ENCODE measurements at regions not wholly inside any gene's neighbourhood (a gene's known extent, or its start where the extent isn't known, plus 50 kb on each side); places are given as distances from the start of the nearest gene placed in this dataset.

GRCh38 chr14:101497684-101498525, 63.4 kb upstream of the DIO3 start:
- TF ChIP-seq SNAPC5 (CRISPR knock-in tag; IDR thresholded peaks at IDR 0.05; ENCODE audit: borderline replicate concordance) (no peak), AGO1 (IDR thresholded peaks at IDR 0.05; ENCODE audit: low read depth, low read length, poor library complexity, severe bottlenecking) (no peak), ZNF784 (CRISPR knock-in tag; IDR thresholded peaks at IDR 0.05; ENCODE audit: borderline replicate concordance) (no peak), USF2 (IDR thresholded peaks at IDR 0.05; ENCODE audit: low read depth, low read length) (no peak), USF2 (CRISPR knock-in tag; IDR thresholded peaks at IDR 0.05; ENCODE audit: borderline replicate concordance) (no peak), RARG (CRISPR knock-in tag; IDR thresholded peaks at IDR 0.05; ENCODE audit: low read depth) (no peak)
- ATAC-seq (no peak), FAIRE-seq (no peak), DNase-seq (ENCODE audit: low spot score) (no peak)
- H3K9me3 ChIP-seq (ENCODE audit: low read length), result no peaks in the 10 kb centered on the region
- in situ Hi-C loops (cut with HindIII; ENCODE audit: extremely low pct_ligation_motif_present, low pct_unique_long_range_greater_than_20kb) (no loop called here), intact Hi-C loops (cut with micrococcal nuclease; ENCODE audit: unreplicated experiment) (no loop called here)
- no peaks in the 10 kb centered on the region for H3K36me3 ChIP-seq (replicated peaks in 1 of 2; ENCODE audit: control insufficient read depth in 1 of 2, insufficient read depth in 2 of 2, low read length in 2 of 2)
- WGBS (ENCODE audit: low lambda C conversion rate), result 38% methylated on average over 21 of the region's 23 CpGs
- CTCF ChIA-PET (ENCODE audit: low intra/inter-chr PET ratio, low total read pairs), result no interaction called here
- BruUV-seq (replicated peaks), result no TSS peak
- H4K20me1 ChIP-seq (ENCODE audit: insufficient read depth, low read length), result no peaks in the 10 kb centered on the region
- H3K4me3 ChIP-seq (replicated peaks in 1 of 3; ENCODE audit: insufficient read depth in 1 of 3, low read depth in 2 of 3, low read length in 3 of 3), result no peak overlapping the region
- peaks cover 5 to 27% of the 10 kb centered on the region in 2 experiments; a peak in 3 of 5 replicates for H3K27me3 ChIP-seq (ENCODE audit: control insufficient read depth in 1 of 2, insufficient read depth in 2 of 2, low read length in 2 of 2)
- no peaks in the 10 kb centered on the region for H3K79me2 ChIP-seq (ENCODE audit: insufficient read depth, low read length)
- H3K9ac ChIP-seq (ENCODE audit: insufficient read depth, low read depth, low read length), result no peak overlapping the region
- POLR2A ChIA-PET, result no interaction called here
- H3K4me2 ChIP-seq (ENCODE audit: low read depth, low read length), result no peak overlapping the region
- no peak overlapping the region for H2AFZ ChIP-seq (ENCODE audit: low read length)
- H3K4me1 ChIP-seq (ENCODE audit: insufficient read depth, low read length), result peaks cover 20% of the 10 kb centered on the region
- H3K27ac ChIP-seq (ENCODE audit: extremely low read length, insufficient read depth, low read length), result no peak overlapping the region
